ENCODE measurements at regions not wholly inside any gene's neighbourhood (a gene's known extent, or its start where the extent isn't known, plus 50 kb on each side); places are given as distances from the start of the nearest gene placed in this dataset.

GRCh38 chr12:125454291-125454690 is 389.1 kb downstream of the AACS start:
- DNase-seq: no peak
- no TSS peak for BruUV-seq (replicated peaks)
- H3K4me1 Mint-ChIP-seq (ENCODE audit: low read depth, unreplicated experiment): no peaks in the 10 kb centered on the region
- intact Hi-C loops (cut with micrococcal nuclease; ENCODE audit: unreplicated experiment): no loop called here
- CTCF ChIA-PET: no interaction called here
- peaks cover 32% of the 10 kb centered on the region for H3K27me3 Mint-ChIP-seq (ENCODE audit: unreplicated experiment)
- no peak for TF ChIP-seq CTCF (IDR thresholded peaks at IDR 0.05; ENCODE audit: unreplicated experiment)
- H3K9me3 Mint-ChIP-seq (ENCODE audit: low read depth, unreplicated experiment): peaks cover 5% of the 10 kb centered on the region
- H3K27ac Mint-ChIP-seq (ENCODE audit: unreplicated experiment): no peak overlapping the region
- H3K4me3 Mint-ChIP-seq (ENCODE audit: low read depth, unreplicated experiment): no peak overlapping the region
- no peaks in the 10 kb centered on the region for H3K36me3 Mint-ChIP-seq (ENCODE audit: insufficient read depth, unreplicated experiment)

GRCh38 chr12:125454786-125455480 is 389.7 kb downstream of the AACS start:
- peaks cover 3% of the 10 kb centered on the region for H3K9me3 Mint-ChIP-seq (ENCODE audit: low read depth, unreplicated experiment)
- BruUV-seq (replicated peaks): no TSS peak
- no peak overlapping the region for H3K4me3 Mint-ChIP-seq (ENCODE audit: low read depth, unreplicated experiment)
- no peak for TF ChIP-seq CTCF (IDR thresholded peaks at IDR 0.05; ENCODE audit: unreplicated experiment)
- intact Hi-C loops (cut with micrococcal nuclease; ENCODE audit: unreplicated experiment): no loop called here
- no peaks in the 10 kb centered on the region for H3K36me3 Mint-ChIP-seq (ENCODE audit: insufficient read depth, unreplicated experiment)
- no peak overlapping the region for H3K27ac Mint-ChIP-seq (ENCODE audit: unreplicated experiment)
- CTCF ChIA-PET: interaction anchor here (0.5 kb wide), 1 partner anchor 122 kb away, joined by 4 read pairs; no protein-coding TSS in a partner anchor
- H3K4me1 Mint-ChIP-seq (ENCODE audit: low read depth, unreplicated experiment): no peaks in the 10 kb centered on the region
- DNase-seq: no peak
- H3K27me3 Mint-ChIP-seq (ENCODE audit: unreplicated experiment): peaks cover 32% of the 10 kb centered on the region

- peaks cover 32% of the 10 kb centered on the region for H3K27me3 Mint-ChIP-seq (ENCODE audit: unreplicated experiment)
- CTCF ChIA-PET: interaction anchor here (0.5 kb wide), 1 partner anchor 121 kb away, joined by 4 read pairs; no protein-coding TSS in a partner anchor
- intact Hi-C loops (cut with micrococcal nuclease; ENCODE audit: unreplicated experiment): no loop called here
- peaks cover 3% of the 10 kb centered on the region for H3K9me3 Mint-ChIP-seq (ENCODE audit: low read depth, unreplicated experiment)
- no peaks in the 10 kb centered on the region for H3K4me1 Mint-ChIP-seq (ENCODE audit: low read depth, unreplicated experiment)
- no peaks in the 10 kb centered on the region for H3K36me3 Mint-ChIP-seq (ENCODE audit: insufficient read depth, unreplicated experiment)
- TF ChIP-seq CTCF (IDR thresholded peaks at IDR 0.05; ENCODE audit: unreplicated experiment): no peak
- DNase-seq: no peak
- no peak overlapping the region for H3K4me3 Mint-ChIP-seq (ENCODE audit: low read depth, unreplicated experiment)
- H3K27ac Mint-ChIP-seq (ENCODE audit: unreplicated experiment): no peak overlapping the region
- no TSS peak for BruUV-seq (replicated peaks)
Measured at GRCh38 chr12:125455556-125455955, 390.3 kb downstream of the AACS start.

GRCh38 chr12:125458552-125459268 is 393.5 kb downstream of the AACS start:
- H3K9me3 Mint-ChIP-seq (ENCODE audit: low read depth, unreplicated experiment): no peaks in the 10 kb centered on the region

More at GRCh38 chr12:125458552-125459268, 393.5 kb downstream of the AACS start:
- DNase-seq: no peak
- no peaks in the 10 kb centered on the region for H3K4me1 Mint-ChIP-seq (ENCODE audit: low read depth, unreplicated experiment)
- no peak overlapping the region for H3K27ac Mint-ChIP-seq (ENCODE audit: unreplicated experiment)
- intact Hi-C loops (cut with micrococcal nuclease; ENCODE audit: unreplicated experiment): no loop called here
- no peaks in the 10 kb centered on the region for H3K36me3 Mint-ChIP-seq (ENCODE audit: insufficient read depth, unreplicated experiment)
- no peak overlapping the region for H3K4me3 Mint-ChIP-seq (ENCODE audit: low read depth, unreplicated experiment)
- no TSS peak for BruUV-seq (replicated peaks)
- H3K27me3 Mint-ChIP-seq (ENCODE audit: unreplicated experiment): peaks cover 47% of the 10 kb centered on the region
- no peak for TF ChIP-seq CTCF (IDR thresholded peaks at IDR 0.05; ENCODE audit: unreplicated experiment)
- CTCF ChIA-PET: no interaction called here
